ENCODE measurements at regions not wholly inside any gene's neighbourhood (a gene's known extent, or its start where the extent isn't known, plus 50 kb on each side); places are given as distances from the start of the nearest gene placed in this dataset.
"Not testable (repeated sequence)": the region's sequence is repeated elsewhere in the genome, so short reads cannot be mapped to it uniquely, and the experiment has no call there.

- no peak for DNase-seq (ENCODE audit: low read depth)
- TF ChIP-seq, protein P1, sequence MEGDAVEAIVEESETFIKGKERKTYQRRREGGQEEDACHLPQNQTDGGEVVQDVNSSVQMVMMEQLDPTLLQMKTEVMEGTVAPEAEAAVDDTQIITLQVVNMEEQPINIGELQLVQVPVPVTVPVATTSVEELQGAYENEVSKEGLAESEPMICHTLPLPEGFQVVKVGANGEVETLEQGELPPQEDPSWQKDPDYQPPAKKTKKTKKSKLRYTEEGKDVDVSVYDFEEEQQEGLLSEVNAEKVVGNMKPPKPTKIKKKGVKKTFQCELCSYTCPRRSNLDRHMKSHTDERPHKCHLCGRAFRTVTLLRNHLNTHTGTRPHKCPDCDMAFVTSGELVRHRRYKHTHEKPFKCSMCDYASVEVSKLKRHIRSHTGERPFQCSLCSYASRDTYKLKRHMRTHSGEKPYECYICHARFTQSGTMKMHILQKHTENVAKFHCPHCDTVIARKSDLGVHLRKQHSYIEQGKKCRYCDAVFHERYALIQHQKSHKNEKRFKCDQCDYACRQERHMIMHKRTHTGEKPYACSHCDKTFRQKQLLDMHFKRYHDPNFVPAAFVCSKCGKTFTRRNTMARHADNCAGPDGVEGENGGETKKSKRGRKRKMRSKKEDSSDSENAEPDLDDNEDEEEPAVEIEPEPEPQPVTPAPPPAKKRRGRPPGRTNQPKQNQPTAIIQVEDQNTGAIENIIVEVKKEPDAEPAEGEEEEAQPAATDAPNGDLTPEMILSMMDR (IDR thresholded peaks at IDR 0.05; ENCODE audit: low read length, missing control alignments), result no peak
- H3K4me3 ChIP-seq (replicated peaks; ENCODE audit: low read depth, low read length), result no peak overlapping the region
Measured at GRCh38 chr18:70709144-70709543, 420.3 kb downstream of the SOCS6 start.

GRCh38 chr18:70705831-70706416, 417.1 kb downstream of the SOCS6 start:
- TF ChIP-seq, protein P1 (IDR thresholded peaks at IDR 0.05; ENCODE audit: low read length, missing control alignments), result no peak
- no peak for DNase-seq (ENCODE audit: low read depth)
- no peak overlapping the region for H3K4me3 ChIP-seq (replicated peaks; ENCODE audit: low read depth, low read length)

GRCh38 chr18:70700496-70700895, 411.7 kb downstream of the SOCS6 start:
- no peak overlapping the region for H3K4me3 ChIP-seq (replicated peaks; ENCODE audit: low read depth, low read length)
- DNase-seq (ENCODE audit: low read depth), result no peak
- TF ChIP-seq, protein P1 (IDR thresholded peaks at IDR 0.05; ENCODE audit: low read length, missing control alignments), result no peak

- DNase-seq (ENCODE audit: low read depth), result no peak
- H3K4me3 ChIP-seq (replicated peaks; ENCODE audit: low read depth, low read length), result no peak overlapping the region
- TF ChIP-seq, protein P1 (IDR thresholded peaks at IDR 0.05; ENCODE audit: low read length, missing control alignments), result no peak
Measured at GRCh38 chr18:70698574-70698973, 409.7 kb downstream of the SOCS6 start.

DNA sequence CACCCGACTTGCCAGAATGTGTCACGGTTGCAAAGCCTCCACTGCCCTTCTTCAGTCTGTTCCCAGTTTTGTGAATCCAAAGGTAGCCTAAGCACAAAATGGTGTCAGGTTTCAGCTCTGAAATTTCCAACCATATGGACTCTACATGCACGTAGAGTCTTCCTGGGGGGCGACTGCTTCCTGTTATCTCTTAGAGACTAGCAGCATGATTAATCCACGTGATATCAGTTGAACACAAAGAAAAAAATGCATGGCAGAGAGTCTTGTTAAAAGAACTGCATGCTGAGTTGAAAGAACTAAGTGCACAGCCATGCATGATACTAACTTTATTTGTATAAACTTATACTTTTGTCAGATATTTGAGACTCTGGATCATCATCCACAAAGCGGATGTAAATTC, 404.4 kb downstream of the SOCS6 start:
- no peak overlapping the region for H3K4me3 ChIP-seq (replicated peaks; ENCODE audit: low read depth, low read length)
- no peak for DNase-seq (ENCODE audit: low read depth)
- TF ChIP-seq, protein P1 (IDR thresholded peaks at IDR 0.05; ENCODE audit: low read length, missing control alignments), result no peak

DNA sequence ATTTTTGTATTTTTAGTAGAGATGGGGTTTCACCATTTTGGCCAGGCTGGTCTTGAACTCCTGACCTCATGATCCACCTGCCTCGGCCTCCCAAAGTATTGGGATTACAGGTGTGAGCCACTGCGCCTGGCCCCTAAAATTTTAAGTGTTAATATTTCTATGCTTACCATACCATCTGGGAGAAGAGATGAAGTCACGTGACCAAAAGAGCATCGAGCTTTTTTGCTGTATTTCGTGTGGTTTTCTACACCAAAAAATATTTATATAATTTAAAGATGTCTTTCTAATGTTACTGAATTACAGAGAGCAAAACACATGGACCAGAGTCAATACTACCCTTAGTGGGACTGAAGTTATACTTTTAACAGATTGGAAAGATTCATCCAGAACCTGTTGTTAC, 400.9 kb downstream of the SOCS6 start:
- not testable (repeated sequence) for H3K4me3 ChIP-seq (replicated peaks; ENCODE audit: low read depth, low read length); DNase-seq (ENCODE audit: low read depth)

DNA sequence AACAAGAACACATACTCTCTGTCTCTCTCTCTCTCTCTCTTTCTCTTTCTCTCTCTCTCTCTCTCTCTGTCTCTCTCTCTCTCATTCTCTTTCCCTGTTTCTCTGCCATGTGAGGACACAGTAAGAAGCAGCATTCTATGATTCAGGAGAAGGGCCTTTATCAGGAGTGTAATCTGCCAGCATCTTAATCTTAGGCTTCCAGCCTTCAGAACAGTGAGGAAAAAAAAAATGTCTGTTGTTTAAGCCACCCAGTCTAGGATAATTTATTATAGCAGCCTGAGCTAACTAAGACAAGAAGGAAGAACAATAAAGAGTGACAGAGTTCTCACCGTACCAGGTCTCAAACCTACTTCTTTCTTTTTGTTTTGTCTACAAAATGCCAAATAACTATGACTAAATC, 399.4 kb downstream of the SOCS6 start:
- no peak for DNase-seq (ENCODE audit: low read depth)
- TF ChIP-seq, protein P1 (IDR thresholded peaks at IDR 0.05; ENCODE audit: low read length, missing control alignments), result no peak
- H3K4me3 ChIP-seq (replicated peaks; ENCODE audit: low read depth, low read length), result no peak overlapping the region
